GM21717 (cell line): ENCODE measurements at regions not wholly inside any gene's neighbourhood (a gene's known extent, or its start where the extent isn't known, plus 50 kb on each side); places are given as distances from the start of the nearest gene placed in this dataset.

Experiments
- ATAC-seq: cut with Tn5 transposase; IDR thresholded peaks from one replicate; pipeline ENCODE4 v1.9.1; 2021; ENCODE audit warnings: mild to moderate bottlenecking, moderate library complexity; ENCODE audit not compliant: unreplicated experiment

- no peak for ATAC-seq
Measured at GRCh38 chr10:128604025-128604424, 477.8 kb upstream of the MKI67 start.

DNA sequence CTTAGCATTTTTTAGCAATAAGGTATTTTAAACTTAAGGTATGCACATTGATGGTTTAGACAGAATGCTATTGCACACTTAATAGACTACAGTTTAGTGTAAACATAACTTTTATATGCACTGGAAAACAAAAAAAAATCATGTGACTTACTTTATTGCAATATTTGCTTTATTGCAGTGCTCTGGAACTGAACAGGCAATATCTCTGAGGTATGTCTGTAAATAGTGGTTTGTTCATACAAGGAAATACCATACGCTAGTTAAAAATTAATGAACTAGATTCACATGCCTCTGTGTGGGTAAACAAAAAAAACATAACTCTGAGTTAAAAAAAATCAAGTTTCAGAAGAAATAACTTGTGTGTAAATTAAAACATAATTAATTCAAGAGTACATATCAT is 479.0 kb upstream of the MKI67 start:
- no peak for ATAC-seq

GRCh38 chr10:128606055-128606454 is 479.8 kb upstream of the MKI67 start:
- no peak for ATAC-seq

DNA sequence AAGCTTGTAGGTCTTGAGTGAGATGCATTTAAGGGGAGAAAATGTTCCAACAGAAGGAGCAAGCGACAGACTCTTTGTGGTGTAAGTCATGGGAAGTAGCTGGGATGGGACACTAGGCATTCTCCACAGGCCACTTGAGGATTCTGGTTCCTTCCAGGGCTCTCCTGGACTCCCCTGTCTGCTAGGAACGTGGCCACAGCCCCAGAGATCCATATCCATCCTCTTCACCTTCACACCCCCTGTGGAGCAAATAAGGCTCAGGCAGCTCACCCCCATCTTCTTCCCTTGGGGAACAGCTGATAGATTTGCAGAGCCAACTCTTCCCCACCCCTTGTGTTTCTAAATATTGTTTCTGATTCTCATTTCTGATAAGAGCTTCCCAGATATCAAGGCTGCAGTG is 482.6 kb upstream of the MKI67 start:
- no peak for ATAC-seq

DNA sequence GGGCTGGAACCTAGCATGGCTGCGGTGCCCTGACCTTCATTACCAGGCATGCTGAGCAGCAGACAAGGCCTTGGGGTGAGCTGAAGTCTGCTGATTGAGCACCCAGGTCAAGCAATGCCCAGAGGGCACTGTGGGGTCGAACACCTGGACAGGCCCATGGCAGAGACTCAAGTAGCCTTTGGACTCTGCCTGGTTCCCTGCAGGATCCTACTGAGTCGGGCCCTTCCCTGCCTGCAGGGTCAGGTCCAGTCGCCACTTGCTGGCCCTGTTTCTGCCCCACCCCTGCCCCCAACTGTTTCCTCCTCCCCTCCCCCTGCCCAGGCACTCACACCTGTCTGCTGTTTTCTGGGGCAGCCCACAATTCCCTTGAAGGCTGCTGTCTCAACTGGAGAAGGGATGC is 483.2 kb upstream of the MKI67 start:
- ATAC-seq: no peak

DNA sequence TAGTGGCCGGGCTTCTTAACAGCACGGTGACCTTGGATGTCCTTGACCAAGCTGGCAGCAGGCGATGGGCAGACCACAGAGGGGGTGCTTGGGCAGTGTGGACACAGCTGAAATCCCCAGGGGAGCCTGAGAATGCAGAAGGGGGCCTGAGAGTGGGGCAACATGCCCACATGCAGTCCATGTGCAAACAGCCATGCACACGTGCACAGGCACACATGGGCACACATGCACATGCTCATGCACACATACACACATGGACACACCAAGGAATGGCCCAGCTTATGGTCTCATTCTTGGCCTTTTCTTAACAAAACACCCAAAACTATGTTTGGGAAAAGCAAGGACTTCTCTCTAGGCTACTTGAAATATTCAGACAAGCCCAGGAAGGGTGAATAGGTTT is 483.9 kb upstream of the MKI67 start:
- ATAC-seq: no peak

- no peak for ATAC-seq
Measured at GRCh38 chr10:128612195-128612594, 486.0 kb upstream of the MKI67 start.

DNA sequence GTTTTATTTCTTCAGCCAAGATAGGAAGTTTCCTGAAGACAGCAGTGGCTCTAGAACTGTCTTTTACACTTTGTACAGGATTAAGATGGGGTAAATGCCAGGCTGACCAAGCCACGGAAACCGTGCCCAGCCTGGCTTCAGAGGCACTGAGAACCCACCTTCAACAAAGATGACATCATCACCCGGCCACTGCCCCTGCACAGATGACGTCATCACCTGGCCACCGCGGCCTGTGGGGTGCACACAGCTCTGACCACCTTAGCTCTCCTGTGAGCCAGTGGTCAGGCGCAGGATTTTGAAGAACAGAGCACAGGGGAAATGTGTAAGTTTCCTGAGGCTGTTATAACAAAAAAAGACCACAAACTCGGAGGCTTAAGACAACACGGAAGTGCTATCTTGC is 486.4 kb upstream of the MKI67 start:
- no peak for ATAC-seq

- ATAC-seq: no peak
Measured at GRCh38 chr10:128614016-128614605, 487.9 kb upstream of the MKI67 start.

DNA sequence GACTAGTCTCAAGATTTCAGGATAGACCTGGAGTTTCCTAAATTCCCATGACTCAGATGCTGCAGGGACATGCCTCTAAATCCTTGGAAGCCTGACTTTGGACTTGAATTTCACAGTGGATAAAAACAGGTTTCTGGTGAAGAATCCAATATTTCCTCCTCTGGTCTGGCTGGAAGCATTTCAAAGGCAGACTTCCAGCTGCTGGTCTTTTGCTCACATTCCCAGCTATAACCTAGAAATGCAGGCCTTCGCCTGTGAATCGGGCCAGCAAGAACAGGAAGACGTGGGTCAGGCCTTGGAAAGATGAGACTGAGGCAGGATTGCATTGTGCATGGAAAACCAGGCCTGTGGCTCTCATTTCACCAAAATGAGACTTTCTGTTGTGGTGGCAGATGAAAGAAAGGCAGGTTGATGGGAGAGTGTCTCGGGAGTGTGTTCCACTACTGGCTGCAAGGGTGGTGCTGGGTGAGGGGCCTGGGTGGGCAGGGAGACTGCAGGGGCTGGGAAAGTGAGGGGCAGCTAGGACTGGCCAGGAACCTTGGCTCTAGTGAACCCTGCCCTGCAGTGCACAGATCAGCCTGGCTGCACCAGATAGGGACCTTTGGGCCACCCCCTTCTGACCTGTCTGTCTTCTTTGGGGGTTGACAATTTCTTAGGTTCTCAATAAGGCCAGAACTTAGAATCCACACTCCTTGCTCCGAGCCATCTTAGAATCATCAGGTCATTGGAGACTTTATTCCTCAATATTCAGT is 488.8 kb upstream of the MKI67 start:
- ATAC-seq: no peak

- no peak for ATAC-seq
Measured at GRCh38 chr10:128617532-128617931, 491.3 kb upstream of the MKI67 start.

DNA sequence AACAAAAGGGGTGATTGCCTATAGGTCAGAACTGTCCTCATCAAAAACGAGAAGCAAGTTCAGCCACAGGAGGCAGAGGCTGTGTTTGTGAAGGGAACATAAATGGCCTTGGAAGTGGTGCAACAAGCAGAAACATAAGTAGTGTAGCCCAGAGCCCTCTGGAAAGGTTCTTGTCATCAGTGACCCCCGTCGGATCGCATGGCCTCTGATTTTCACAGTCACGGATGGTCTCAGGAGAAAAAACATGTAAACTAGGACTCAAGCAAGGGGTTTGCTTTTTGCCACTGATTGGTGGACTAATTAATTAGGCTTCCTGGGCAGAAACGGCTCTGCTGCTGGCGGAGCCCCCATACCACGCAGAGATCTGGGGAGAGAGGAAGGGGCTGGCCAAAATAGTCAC is 496.5 kb upstream of the MKI67 start:
- ATAC-seq: no peak

DNA sequence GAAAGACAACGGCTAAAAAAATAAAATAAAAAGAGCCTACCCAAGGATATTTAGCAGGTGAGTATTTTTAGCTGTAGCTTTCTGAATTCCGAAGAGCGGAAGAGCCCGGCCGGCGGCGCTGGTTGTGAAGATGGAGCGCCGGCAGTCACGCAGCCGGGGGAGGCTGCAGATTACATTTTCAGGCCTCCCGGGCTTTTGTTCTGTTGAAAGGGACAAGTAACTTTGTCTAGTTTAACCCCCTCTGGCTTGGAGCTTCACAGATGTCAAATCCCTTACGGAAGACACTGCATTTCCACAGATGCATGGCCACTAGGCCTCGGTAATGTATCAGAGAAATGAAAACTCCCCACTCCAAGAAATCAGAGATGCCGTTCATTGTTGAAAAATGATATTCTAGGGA is 497.6 kb upstream of the MKI67 start:
- ATAC-seq: no peak

DNA sequence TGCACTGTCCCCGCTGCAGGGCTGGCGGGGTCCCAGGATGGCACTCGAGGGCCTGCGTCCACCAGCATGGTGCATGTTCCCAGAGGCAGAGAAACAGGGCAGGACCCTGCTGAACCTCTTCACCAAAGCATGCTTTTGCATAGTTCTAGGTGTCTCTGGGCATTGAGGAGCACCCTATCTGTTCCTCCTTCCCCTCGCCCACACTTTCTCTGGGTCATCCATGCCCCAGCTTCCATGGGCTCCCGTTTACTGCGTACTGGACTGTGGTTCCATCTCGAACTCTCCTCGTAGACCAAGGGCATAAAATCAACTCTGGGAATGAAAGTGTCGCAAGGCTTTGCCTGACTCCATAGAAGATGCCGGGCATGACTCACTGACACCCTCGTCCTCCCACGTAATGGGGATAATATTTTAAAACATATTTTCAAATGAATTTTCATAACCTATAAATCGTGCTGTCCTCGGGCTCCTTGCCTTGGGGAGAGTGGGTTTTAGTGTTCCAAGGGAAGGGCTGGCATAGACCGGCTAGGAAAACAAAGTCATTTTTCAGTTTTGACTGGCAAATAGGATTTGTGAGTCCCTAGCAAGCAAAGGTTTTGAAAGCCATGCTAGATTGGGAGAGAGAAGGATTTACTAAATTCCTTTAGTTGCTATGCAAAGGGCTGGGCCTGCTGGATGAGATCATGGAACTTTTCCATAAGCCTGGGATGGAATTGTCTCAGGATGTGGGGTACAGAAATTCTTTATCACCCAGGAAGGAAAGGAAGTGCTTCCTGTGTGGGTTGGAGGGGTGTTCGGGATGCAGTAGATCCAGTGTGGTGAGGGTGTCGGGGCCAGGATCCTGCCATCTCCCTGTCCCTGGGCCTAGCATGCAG is 498.7 kb upstream of the MKI67 start:
- ATAC-seq: no peak

DNA sequence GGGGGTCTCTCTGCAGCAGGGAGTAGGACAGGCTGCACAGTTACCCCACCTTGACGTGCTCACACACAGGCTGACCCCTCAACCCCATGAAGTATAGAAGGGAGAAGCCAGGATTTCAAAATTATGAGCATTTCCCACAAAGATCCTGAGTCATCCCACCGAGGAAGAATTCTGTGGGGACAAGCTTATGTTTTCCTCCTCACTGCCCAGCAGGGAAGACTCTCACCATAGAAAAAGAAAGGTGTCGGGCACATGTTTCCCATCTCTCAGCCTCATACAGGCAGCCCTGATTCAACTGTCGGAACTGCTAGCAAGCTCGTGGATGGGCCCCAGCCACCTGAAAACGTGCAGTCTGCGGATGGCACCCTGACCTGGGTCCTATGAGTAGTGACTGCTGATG is 499.7 kb upstream of the MKI67 start:
- no peak for ATAC-seq

GRCh38 chr10:128626397-128627000 is 500.3 kb upstream of the MKI67 start:
- no peak for ATAC-seq

- no peak for ATAC-seq
Measured at GRCh38 chr10:128627811-128628210, 501.6 kb upstream of the MKI67 start.

GRCh38 chr10:128628252-128628651 is 502.0 kb upstream of the MKI67 start:
- ATAC-seq: no peak

GRCh38 chr10:128629111-128630096 is 503.2 kb upstream of the MKI67 start:
- ATAC-seq: no peak

DNA sequence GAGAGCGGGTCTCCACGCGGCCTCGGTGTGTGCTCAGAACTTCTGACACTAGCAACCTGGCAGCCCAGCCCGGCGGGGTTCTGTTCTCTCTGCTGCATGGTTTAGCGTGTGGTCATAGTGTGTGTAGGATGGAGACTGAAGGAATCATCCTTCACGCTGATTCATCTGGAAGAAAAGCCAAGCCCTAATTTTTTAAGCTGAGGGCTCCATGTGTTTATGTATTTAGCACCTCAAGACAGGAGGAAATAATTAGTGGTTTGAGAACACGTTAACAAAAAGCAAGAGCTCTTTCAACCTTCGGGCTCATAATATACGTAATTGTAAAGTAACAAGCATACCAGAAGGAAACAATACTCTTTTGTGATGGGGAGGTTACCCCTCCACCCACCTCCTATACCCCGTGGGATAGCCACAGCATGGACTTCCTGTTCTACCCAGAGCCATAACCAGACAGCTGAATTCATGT is 504.6 kb upstream of the MKI67 start:
- ATAC-seq: no peak
